CD8-positive, alpha-beta memory T cell (primary cell): ENCODE measurements at regions not wholly inside any gene's neighbourhood (a gene's known extent, or its start where the extent isn't known, plus 50 kb on each side); places are given as distances from the start of the nearest gene placed in this dataset.

Source experiments
- CTCF ChIA-PET: fragments of 350-600 bp; sonication (Branson Sonifier 250); formaldehyde crosslinking; loops from one replicate; lab custom pipeline; 2021; ENCODE audit warnings: antibody characterized with exemption; lab: Charles Lee
- POLR2A ChIA-PET: fragments of 350-600 bp; sonication (Branson Sonifier 250); formaldehyde crosslinking; loops from one replicate; lab custom pipeline; 2021; ENCODE audit warnings: antibody characterized with exemption; lab: Charles Lee
- DNase-seq, 5 donors: peaks; one replicate each; pipeline versions ENCODE4 v3.0.0 to v3.0.0-alpha.2; 2020 to 2022; ENCODE audit warnings: mixed read lengths in 1 of 5
- H3K27ac ChIP-seq: one replicate; pipeline ENCODE4 v1.7.0; 2013; ENCODE audit warnings: low read depth, mild to moderate bottlenecking, low read length, moderate library complexity
- H3K27me3 ChIP-seq: 2 replicates; pipeline ENCODE4 v1.7.0; 2013; ENCODE audit warnings: low read length, mild to moderate bottlenecking; ENCODE audit not compliant: insufficient read depth, poor library complexity, severe bottlenecking
- H3K36me3 ChIP-seq: 2 replicates; pipeline ENCODE4 v1.7.0; 2013; ENCODE audit warnings: mild to moderate bottlenecking, low read length, moderate library complexity; ENCODE audit not compliant: insufficient read depth
- H3K4me1 ChIP-seq: 2 replicates; pipeline ENCODE4 v1.7.0; 2013; ENCODE audit warnings: mild to moderate bottlenecking, low read length, moderate library complexity; ENCODE audit not compliant: insufficient read depth
- H3K4me3 ChIP-seq: 2 replicates; pipeline ENCODE4 v1.7.0; 2013; ENCODE audit warnings: mild to moderate bottlenecking, low read length
- H3K9me3 ChIP-seq: 2 replicates; pipeline ENCODE4 v1.7.0; 2013; ENCODE audit warnings: mild to moderate bottlenecking, low read length
- H3K27ac Mint-ChIP-seq, 8 donors: one replicate each; pipeline ENCODE4 v1.8.0; 2020 to 2021; ENCODE audit warnings: mixed read lengths in 8 of 8, mild to moderate bottlenecking in 6 of 8, inconsistent platforms in 3 of 8, moderate library complexity in 3 of 8
- H3K27me3 Mint-ChIP-seq, 2 donors: one replicate each; pipeline ENCODE4 v1.8.0; 2020 to 2021; ENCODE audit warnings: mixed read lengths in 2 of 2, mild to moderate bottlenecking in 1 of 2, moderate library complexity in 1 of 2
- H3K36me3 Mint-ChIP-seq, 3 donors: one replicate each; pipeline ENCODE4 v1.8.0; 2020 to 2021; ENCODE audit warnings: mixed read lengths in 3 of 3, inconsistent platforms in 1 of 3, mild to moderate bottlenecking in 1 of 3
- H3K4me1 Mint-ChIP-seq, 3 donors: one replicate each; pipeline ENCODE4 v1.8.0; 2020 to 2021; ENCODE audit warnings: mixed read lengths in 3 of 3, inconsistent platforms in 1 of 3, mild to moderate bottlenecking in 1 of 3
- H3K4me3 Mint-ChIP-seq, 7 donors: one replicate each; pipeline ENCODE4 v1.8.0; 2020 to 2021; ENCODE audit warnings: mixed read lengths in 7 of 7, mild to moderate bottlenecking in 6 of 7, moderate library complexity in 4 of 7, inconsistent platforms in 2 of 7
- H3K9me3 Mint-ChIP-seq, 5 donors: one replicate each; pipeline ENCODE4 v1.8.0; 2020 to 2022; ENCODE audit warnings: mixed read lengths in 5 of 5, mild to moderate bottlenecking in 3 of 5, moderate library complexity in 2 of 5, inconsistent platforms in 1 of 5

GRCh38 chr17:79286440-79286839 lies 211.8 kb downstream of the ENGASE start:
- H3K36me3 ChIP-seq: no peaks in the 10 kb centered on the region
- ChIA-PET CTCF (no interaction called here), POLR2A (no interaction called here)
- Mint-ChIP-seq H3K36me3 (no peaks in the 10 kb centered on the region), H3K9me3 (no peaks in the 10 kb centered on the region), H3K27me3 (peaks cover 16 to 45% of the 10 kb centered on the region in 2 donors), H3K27ac (peak overlapping the region in 1 of 8 donors; percentile 42), H3K4me1 (no peaks in the 10 kb centered on the region), H3K4me3 (no peak overlapping the region)
- DNase-seq: no peak
- H3K9me3 ChIP-seq: no peaks in the 10 kb centered on the region
- H3K27me3 ChIP-seq: no peaks in the 10 kb centered on the region
- H3K4me3 ChIP-seq: no peak overlapping the region
- H3K27ac ChIP-seq: no peak overlapping the region
- H3K4me1 ChIP-seq: no peaks in the 10 kb centered on the region

GRCh38 chr17:79285973-79286372 lies 211.3 kb downstream of the ENGASE start:
- no peaks in the 10 kb centered on the region for H3K36me3 Mint-ChIP-seq
- no peaks in the 10 kb centered on the region for H3K9me3 Mint-ChIP-seq
- DNase-seq: no peak
- H3K27ac Mint-ChIP-seq: no peak overlapping the region
- no peaks in the 10 kb centered on the region for H3K4me1 ChIP-seq
- no peak overlapping the region for H3K27ac ChIP-seq
- no peak overlapping the region for H3K4me3 ChIP-seq
- no peaks in the 10 kb centered on the region for H3K4me1 Mint-ChIP-seq
- H3K4me3 Mint-ChIP-seq: no peak overlapping the region
- peaks cover 13 to 41% of the 10 kb centered on the region in 2 donors for H3K27me3 Mint-ChIP-seq
- H3K27me3 ChIP-seq: no peaks in the 10 kb centered on the region
- ChIA-PET CTCF (no interaction called here), POLR2A (no interaction called here)
- no peaks in the 10 kb centered on the region for H3K36me3 ChIP-seq
- H3K9me3 ChIP-seq: no peaks in the 10 kb centered on the region

- ChIA-PET CTCF (no interaction called here), POLR2A (no interaction called here)
- no peaks in the 10 kb centered on the region for H3K9me3 Mint-ChIP-seq
Observed at GRCh38 chr17:79282294-79282693, 207.7 kb downstream of the ENGASE start.

GRCh38 chr17:79281803-79282202 lies 207.2 kb downstream of the ENGASE start:
- POLR2A ChIA-PET: no interaction called here

More at GRCh38 chr17:79282294-79282693, 207.7 kb downstream of the ENGASE start:
- no peaks in the 10 kb centered on the region for H3K4me1 ChIP-seq
- H3K9me3 ChIP-seq: no peaks in the 10 kb centered on the region
- no peak overlapping the region for H3K27ac ChIP-seq
- no peaks in the 10 kb centered on the region for H3K36me3 ChIP-seq
- no peaks in the 10 kb centered on the region for H3K27me3 ChIP-seq
- no peak overlapping the region for H3K27ac Mint-ChIP-seq
- H3K4me3 ChIP-seq: no peak overlapping the region
- DNase-seq: no peak
- no peak overlapping the region for H3K4me3 Mint-ChIP-seq
- H3K27me3 Mint-ChIP-seq: peaks cover 12 to 15% of the 10 kb centered on the region in 2 donors
- H3K4me1 Mint-ChIP-seq: no peaks in the 10 kb centered on the region
- H3K36me3 Mint-ChIP-seq: no peaks in the 10 kb centered on the region

GRCh38 chr17:79280866-79281572 lies 206.4 kb downstream of the ENGASE start:
- POLR2A ChIA-PET: no interaction called here
- no peaks in the 10 kb centered on the region for H3K4me1 ChIP-seq
- no peaks in the 10 kb centered on the region for H3K9me3 ChIP-seq
- H3K27ac Mint-ChIP-seq: no peak overlapping the region
- CTCF ChIA-PET: no interaction called here
- H3K4me1 Mint-ChIP-seq: no peaks in the 10 kb centered on the region
- H3K27me3 ChIP-seq: no peaks in the 10 kb centered on the region
- H3K36me3 Mint-ChIP-seq: no peaks in the 10 kb centered on the region
- peaks cover 12 to 15% of the 10 kb centered on the region in 2 donors for H3K27me3 Mint-ChIP-seq
- H3K4me3 ChIP-seq: no peak overlapping the region
- H3K36me3 ChIP-seq: no peaks in the 10 kb centered on the region
- no peaks in the 10 kb centered on the region for H3K9me3 Mint-ChIP-seq
- H3K27ac ChIP-seq: no peak overlapping the region
- no peak overlapping the region for H3K4me3 Mint-ChIP-seq
- DNase-seq: no peak

More at GRCh38 chr17:79281803-79282202, 207.2 kb downstream of the ENGASE start:
- Mint-ChIP-seq H3K27me3 (peaks cover 12 to 15% of the 10 kb centered on the region in 2 donors), H3K27ac (no peak overlapping the region), H3K9me3 (no peaks in the 10 kb centered on the region), H3K4me3 (no peak overlapping the region), H3K4me1 (no peaks in the 10 kb centered on the region), H3K36me3 (no peaks in the 10 kb centered on the region)
- no peak for DNase-seq
- Histone ChIP-seq H3K36me3 (no peaks in the 10 kb centered on the region), H3K4me3 (no peak overlapping the region), H3K27ac (no peak overlapping the region), H3K9me3 (no peaks in the 10 kb centered on the region), H3K4me1 (no peaks in the 10 kb centered on the region), H3K27me3 (no peaks in the 10 kb centered on the region)
- CTCF ChIA-PET: no interaction called here

- H3K27me3 Mint-ChIP-seq: peaks cover 13 to 16% of the 10 kb centered on the region in 2 donors
- peaks cover 0 to 4% (median 0%) of the 10 kb centered on the region in 3 donors for H3K4me1 Mint-ChIP-seq
- DNase-seq: no peak
- no peaks in the 10 kb centered on the region for H3K36me3 Mint-ChIP-seq
- Histone ChIP-seq H3K36me3 (no peaks in the 10 kb centered on the region), H3K9me3 (no peaks in the 10 kb centered on the region), H3K4me1 (no peaks in the 10 kb centered on the region), H3K27ac (no peak overlapping the region), H3K4me3 (no peak overlapping the region), H3K27me3 (no peaks in the 10 kb centered on the region)
- no peaks in the 10 kb centered on the region for H3K9me3 Mint-ChIP-seq
- POLR2A ChIA-PET: no interaction called here
- no peak overlapping the region for H3K27ac Mint-ChIP-seq
- no peak overlapping the region for H3K4me3 Mint-ChIP-seq
- CTCF ChIA-PET: no interaction called here
Observed at GRCh38 chr17:79280010-79280409, 205.4 kb downstream of the ENGASE start.

- peaks cover 0 to 4% (median 0%) of the 10 kb centered on the region in 3 donors for H3K4me1 Mint-ChIP-seq
- no peaks in the 10 kb centered on the region for H3K9me3 Mint-ChIP-seq
- no peaks in the 10 kb centered on the region for H3K36me3 ChIP-seq
- H3K27me3 ChIP-seq: no peaks in the 10 kb centered on the region
- no peak overlapping the region for H3K4me3 ChIP-seq
- no peaks in the 10 kb centered on the region for H3K9me3 ChIP-seq
- H3K27ac ChIP-seq: no peak overlapping the region
- no peak for DNase-seq
- H3K27ac Mint-ChIP-seq: no peak overlapping the region
- ChIA-PET CTCF (no interaction called here), POLR2A (no interaction called here)
- H3K4me1 ChIP-seq: no peaks in the 10 kb centered on the region
- H3K27me3 Mint-ChIP-seq: peaks cover 12 to 16% of the 10 kb centered on the region in 2 donors
- no peak overlapping the region for H3K4me3 Mint-ChIP-seq
- H3K36me3 Mint-ChIP-seq: no peaks in the 10 kb centered on the region
Observed at GRCh38 chr17:79279320-79279719, 204.7 kb downstream of the ENGASE start.

- no peak overlapping the region for H3K4me3 ChIP-seq
- H3K27ac Mint-ChIP-seq: no peak overlapping the region
- ChIA-PET POLR2A (no interaction called here), CTCF (no interaction called here)
- DNase-seq: no peak
- no peak overlapping the region for H3K27ac ChIP-seq
- H3K9me3 Mint-ChIP-seq: no peaks in the 10 kb centered on the region
- no peaks in the 10 kb centered on the region for H3K36me3 Mint-ChIP-seq
- H3K36me3 ChIP-seq: no peaks in the 10 kb centered on the region
- no peaks in the 10 kb centered on the region for H3K9me3 ChIP-seq
- H3K27me3 ChIP-seq: no peaks in the 10 kb centered on the region
- H3K4me1 Mint-ChIP-seq: peaks cover 0 to 4% (median 0%) of the 10 kb centered on the region in 3 donors
- no peak overlapping the region for H3K4me3 Mint-ChIP-seq
- H3K4me1 ChIP-seq: no peaks in the 10 kb centered on the region
- H3K27me3 Mint-ChIP-seq: peaks cover 10 to 22% of the 10 kb centered on the region in 2 donors
Observed at GRCh38 chr17:79276821-79277220, 202.2 kb downstream of the ENGASE start.
